ENCODE measurements at regions not wholly inside any gene's neighbourhood (a gene's known extent, or its start where the extent isn't known, plus 50 kb on each side); places are given as distances from the start of the nearest gene placed in this dataset.
A peak's percentile ranks its signal among the peaks of the same experiment; 100 is the strongest.

DNA sequence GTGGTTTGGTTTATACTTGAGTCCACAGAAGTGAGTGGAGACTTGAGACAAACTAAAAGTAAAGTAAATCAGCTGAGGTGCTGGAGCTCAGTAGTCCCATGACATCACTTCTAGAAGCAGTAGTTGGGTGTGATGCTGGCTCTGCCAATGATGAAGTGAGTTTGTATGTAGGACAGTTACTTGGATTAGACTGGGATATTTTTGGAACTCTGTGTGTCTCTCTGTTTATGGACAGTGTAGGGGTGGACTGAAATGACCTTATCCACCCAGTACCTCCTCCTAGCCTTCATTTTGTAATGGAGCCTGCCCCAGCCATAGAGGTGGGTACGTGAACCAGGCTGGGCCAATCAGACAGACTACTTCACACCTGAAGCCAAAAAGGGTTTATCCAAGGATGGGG is 52.2 kb downstream of the POLR1D start:
- DNase-seq (ENCODE audit: low spot score): no peak

- DNase-seq (ENCODE audit: low spot score): no peak
Observed at GRCh38 chr13:27678306-27679040, 56.8 kb downstream of the POLR1D start.

DNA sequence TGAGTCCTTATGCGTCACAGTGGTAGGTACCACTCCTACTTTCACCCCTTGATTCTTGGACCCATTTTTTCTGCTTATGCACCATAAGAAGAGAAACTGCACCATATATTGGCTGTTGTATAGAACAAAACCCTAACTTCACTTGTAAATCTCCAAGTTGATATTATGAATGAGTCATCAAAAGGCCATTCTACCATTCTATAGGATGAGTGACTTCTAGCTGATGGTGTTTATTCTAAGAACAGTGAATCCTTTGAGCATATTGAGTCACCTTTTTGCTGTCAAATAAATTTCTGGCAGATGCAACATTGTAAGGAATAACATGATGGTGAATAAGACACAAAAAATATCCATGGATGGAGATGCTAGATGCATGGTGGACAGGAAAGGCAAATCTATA is 57.7 kb downstream of the POLR1D start:
- no peak for DNase-seq (ENCODE audit: low spot score)

- DNase-seq (ENCODE audit: low spot score): no peak
Observed at GRCh38 chr13:27679896-27680295, 58.2 kb downstream of the POLR1D start.

DNA sequence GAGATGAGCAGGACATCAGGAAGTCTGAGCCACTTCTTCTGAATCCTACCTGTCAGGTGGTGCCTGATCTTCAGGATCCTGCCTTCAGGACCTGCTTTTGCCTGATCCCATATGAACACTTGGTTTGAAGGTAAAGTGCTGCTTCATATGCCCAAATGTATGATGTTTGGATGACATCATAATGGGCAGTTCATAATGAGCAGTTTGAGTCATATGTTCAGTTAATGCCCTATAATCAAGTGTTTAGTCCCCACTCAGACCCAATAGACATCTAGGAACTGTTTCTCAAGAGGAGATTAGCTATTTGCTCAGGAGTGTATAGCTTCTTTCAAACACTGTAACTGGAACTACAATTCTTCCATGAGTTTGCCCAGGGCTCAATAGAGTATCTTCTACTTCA is 58.8 kb downstream of the POLR1D start:
- DNase-seq (ENCODE audit: low spot score): no peak

- no peak for DNase-seq (ENCODE audit: low spot score)
Observed at GRCh38 chr13:27691207-27691606, 69.5 kb downstream of the POLR1D start.

DNA sequence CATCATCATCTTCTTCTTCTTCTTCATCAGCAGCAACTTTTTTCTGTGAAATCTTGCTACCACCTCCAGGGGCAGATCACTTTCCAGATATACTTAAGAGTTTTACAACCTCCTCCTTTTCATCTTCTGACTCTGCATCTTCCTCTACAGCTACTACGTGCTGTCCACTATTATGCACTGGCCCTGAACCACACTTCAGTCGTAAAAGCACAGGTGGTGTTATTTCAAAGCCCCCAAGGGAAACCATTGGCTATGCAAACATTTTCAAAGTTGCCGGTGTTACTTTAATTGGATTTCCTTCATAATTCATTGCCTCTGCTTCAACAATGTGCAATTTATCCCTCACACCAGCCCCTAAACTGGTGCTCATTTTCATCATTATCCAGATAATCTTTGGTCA is 75.0 kb downstream of the POLR1D start:
- DNase-seq (ENCODE audit: low spot score): no peak

DNA sequence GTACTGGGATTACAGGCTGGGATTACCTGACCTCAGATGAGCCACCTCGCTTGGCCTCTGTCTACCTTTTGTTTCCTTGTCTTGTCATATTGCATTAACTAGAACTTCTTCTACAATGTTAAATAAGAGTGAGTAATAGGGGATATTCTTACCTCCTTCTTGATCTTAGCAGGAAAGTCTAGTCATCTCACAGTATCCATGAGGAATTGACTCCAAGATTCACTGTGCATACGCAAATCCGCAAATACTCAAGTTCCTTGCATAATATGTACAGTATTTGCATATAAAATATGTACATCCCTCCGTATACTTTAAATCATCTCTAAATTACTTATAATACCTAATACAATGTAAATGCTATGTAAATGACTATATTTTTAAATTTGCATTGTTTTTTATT is 78.3 kb downstream of the POLR1D start:
- no peak for DNase-seq (ENCODE audit: low spot score)

- no peak for DNase-seq (ENCODE audit: low spot score)
Observed at GRCh38 chr13:27704681-27705080, 83.0 kb downstream of the POLR1D start.

- no peak for DNase-seq (ENCODE audit: low spot score)
Observed at GRCh38 chr13:27708325-27708724, 84.0 kb upstream of the GSX1 start.

DNA sequence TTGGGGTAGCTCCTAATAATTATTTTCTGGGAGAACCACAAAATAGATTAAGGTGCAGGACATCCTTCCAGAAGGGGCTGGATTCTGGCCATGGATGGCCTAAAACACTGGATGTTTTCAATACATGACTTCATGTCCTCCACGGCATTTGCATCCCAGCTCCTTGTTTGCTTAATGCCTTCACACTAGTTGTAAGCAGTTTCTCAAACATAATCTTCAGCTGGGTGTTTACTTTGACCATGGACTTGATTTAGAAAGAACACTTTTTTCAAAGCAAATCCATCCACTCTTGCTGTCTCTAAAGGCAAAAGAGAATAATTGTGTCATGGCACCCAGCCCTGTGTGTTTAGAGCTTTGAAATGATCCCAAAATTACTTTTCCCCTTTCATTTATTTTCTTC is 82.5 kb upstream of the GSX1 start:
- no peak for DNase-seq (ENCODE audit: low spot score)

DNA sequence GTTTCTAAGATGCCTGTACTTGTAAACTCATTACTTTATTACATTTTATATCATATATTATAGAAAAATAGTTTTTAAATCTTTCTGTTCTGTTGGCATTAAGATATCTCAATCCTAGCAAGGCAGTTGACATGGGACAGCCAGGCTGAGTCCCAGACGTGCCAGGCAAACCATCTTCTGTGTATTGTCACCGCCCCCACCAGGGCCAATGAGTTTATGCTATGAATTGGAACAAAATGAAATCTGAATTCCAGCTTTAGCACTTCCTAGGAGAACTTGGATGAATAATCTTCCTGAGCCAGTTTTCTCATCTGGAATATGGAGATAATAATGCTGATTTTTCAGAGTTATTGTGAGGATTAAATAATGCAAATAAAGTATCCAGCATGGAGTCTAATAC is 79.9 kb upstream of the GSX1 start:
- peak; percentile 10 for DNase-seq (ENCODE audit: low spot score)

- no peak for DNase-seq (ENCODE audit: low spot score)
Observed at GRCh38 chr13:27713767-27714166, 78.5 kb upstream of the GSX1 start.

GRCh38 chr13:27721681-27722080 is 70.6 kb upstream of the GSX1 start:
- no peak for DNase-seq (ENCODE audit: low spot score)

DNA sequence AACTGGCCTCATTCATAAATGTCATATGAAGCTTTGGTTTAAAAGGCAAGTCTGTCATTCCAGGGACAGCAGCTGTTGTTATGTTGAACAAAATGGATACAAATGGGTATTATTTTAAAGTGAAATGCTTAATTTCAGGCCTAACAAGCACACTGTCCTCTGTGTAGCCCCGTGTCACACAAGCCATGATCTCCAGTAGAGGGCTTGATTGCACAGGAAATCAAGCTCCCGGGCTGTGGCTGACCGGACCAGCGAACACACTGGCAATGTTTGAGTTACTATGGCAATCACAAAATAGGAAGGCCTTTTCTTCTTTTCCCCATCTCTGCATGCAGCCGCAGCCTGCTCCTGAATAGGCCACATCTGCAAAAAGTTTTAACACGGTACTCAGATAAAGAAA is 64.0 kb upstream of the GSX1 start:
- DNase-seq (ENCODE audit: low spot score): no peak

GRCh38 chr13:27730191-27730590 is 62.1 kb upstream of the GSX1 start:
- DNase-seq (ENCODE audit: low spot score): peak; percentile 5
